ENCODE measurements at regions not wholly inside any gene's neighbourhood (a gene's known extent, or its start where the extent isn't known, plus 50 kb on each side); places are given as distances from the start of the nearest gene placed in this dataset.
A peak's percentile ranks its signal among the peaks of the same experiment; 100 is the strongest.

- TF ChIP-seq ARID4B (CRISPR knock-in tag; IDR thresholded peaks at IDR 0.05; ENCODE audit: borderline replicate concordance) (no peak), ZNF232 (CRISPR knock-in tag; IDR thresholded peaks at IDR 0.05) (no peak)
These were observed 103.1 kb downstream of the KIF4B start (continued) for GRCh38 chr5:155116456-155117251.

GRCh38 chr5:155125551-155126095, 112.1 kb downstream of the KIF4B start:
- H3K4me3 Mint-ChIP-seq: no peak overlapping the region
- CTCF ChIA-PET: interaction anchor here (0.8 to 1.1 kb wide), 2 partner anchors 14 to 135 kb away, joined by 3 to 4 read pairs; no protein-coding TSS in a partner anchor
- no peak for DNase-seq (ENCODE audit: low spot score)
- peaks cover 15% of the 10 kb centered on the region for H3K4me1 Mint-ChIP-seq
- H3K36me3 Mint-ChIP-seq: no peaks in the 10 kb centered on the region
- no peak for TF ChIP-seq CTCF (IDR thresholded peaks at IDR 0.05)
- no peak for TF ChIP-seq ATF2 (CRISPR knock-in tag; IDR thresholded peaks at IDR 0.05; ENCODE audit: borderline replicate concordance, low read depth)
- no peak for TF ChIP-seq FOXJ3 (CRISPR knock-in tag; IDR thresholded peaks at IDR 0.05; ENCODE audit: borderline replicate concordance)
- no peak for TF ChIP-seq SMAD3 (CRISPR knock-in tag; IDR thresholded peaks at IDR 0.05; ENCODE audit: borderline replicate concordance)
- no peak for TF ChIP-seq FOXP4 (CRISPR knock-in tag; IDR thresholded peaks at IDR 0.05)
- TF ChIP-seq IRF1 (CRISPR knock-in tag; IDR thresholded peaks at IDR 0.05): no peak
- no peak for TF ChIP-seq OVOL2 (CRISPR knock-in tag; IDR thresholded peaks at IDR 0.05; ENCODE audit: borderline replicate concordance)
- no peak for TF ChIP-seq NR2C2 (CRISPR knock-in tag; IDR thresholded peaks at IDR 0.05)
- TF ChIP-seq RELA (CRISPR knock-in tag; IDR thresholded peaks at IDR 0.05; ENCODE audit: borderline replicate concordance): no peak
- TF ChIP-seq NFYB (CRISPR knock-in tag; conservative IDR thresholded peaks at IDR 0.05; ENCODE audit: low read depth): no peak
- TF ChIP-seq ZNF219 (CRISPR knock-in tag; IDR thresholded peaks at IDR 0.05; ENCODE audit: borderline replicate concordance): no peak
- no peak for TF ChIP-seq MLX (CRISPR knock-in tag; IDR thresholded peaks at IDR 0.05)
- H3K27ac Mint-ChIP-seq: no peak overlapping the region
- POLR2A ChIA-PET: no interaction called here
- H3K9me3 Mint-ChIP-seq: no peaks in the 10 kb centered on the region
- peak; percentile 41; the same call in 1 of the 2 replicates for ATAC-seq
- no peaks in the 10 kb centered on the region for H3K27me3 Mint-ChIP-seq (ENCODE audit: low read depth)
